ENCODE measurements at regions not wholly inside any gene's neighbourhood (a gene's known extent, or its start where the extent isn't known, plus 50 kb on each side); places are given as distances from the start of the nearest gene placed in this dataset.
"Not testable (repeated sequence)": the region's sequence is repeated elsewhere in the genome, so short reads cannot be mapped to it uniquely, and the experiment has no call there.

DNA sequence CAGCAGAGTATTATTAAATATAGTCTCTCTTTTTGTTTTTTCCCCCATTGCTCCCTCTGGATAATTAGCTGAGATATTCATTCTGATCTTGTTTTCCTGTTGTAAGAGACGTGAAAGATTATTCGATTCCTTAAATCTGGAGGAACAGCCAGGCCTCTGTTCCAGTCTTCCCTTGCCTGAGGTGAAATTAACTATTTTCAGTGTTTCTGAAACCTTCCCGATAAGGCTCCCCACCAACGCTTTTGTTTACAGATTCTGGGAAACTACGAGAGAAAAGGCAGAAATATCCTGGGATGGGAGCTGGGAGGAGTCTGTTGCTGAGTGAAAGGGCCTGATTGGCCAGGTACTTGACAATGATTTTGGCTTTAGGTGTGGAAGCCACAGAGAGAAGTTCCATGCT lies 63.6 kb upstream of the AGR3 start:
- Histone ChIP-seq H3K4me3 (replicated peaks in 1 of 2; ENCODE audit: low read depth in 1 of 2, low read length in 2 of 2) (no peak overlapping the region), H3K9me2 (ENCODE audit: insufficient read depth) (no peaks in the 10 kb centered on the region), H2AFZ (ENCODE audit: low read depth, low read length, poor library complexity, severe bottlenecking) (no peak overlapping the region), H3K9me3 (ENCODE audit: control insufficient read depth in 1 of 2, insufficient read depth in 1 of 2, low read depth in 1 of 2, low read length in 2 of 2) (no peaks in the 10 kb centered on the region; a peak in 1 of 4 replicates), H4K20me1 (ENCODE audit: insufficient read depth) (no peaks in the 10 kb centered on the region), H3K4me1 (ENCODE audit: control insufficient read depth in 1 of 2, insufficient read depth in 2 of 2, low read length in 2 of 2) (no peaks in the 10 kb centered on the region), H3K27me3 (ENCODE audit: insufficient read depth, low read length) (no peaks in the 10 kb centered on the region), H3K27ac (ENCODE audit: low read depth, low read length) (no peak overlapping the region), H3K79me2 (ENCODE audit: insufficient read depth, low read length) (no peaks in the 10 kb centered on the region), H3K9ac (ENCODE audit: low read length) (no peak overlapping the region), H3K4me2 (ENCODE audit: low read length) (no peak overlapping the region), H3K36me3 (ENCODE audit: control insufficient read depth in 1 of 2, insufficient read depth in 2 of 2, low read length in 2 of 2) (no peaks in the 10 kb centered on the region)
- ATAC-seq (no peak), DNase-seq (ENCODE audit: low read depth, low spot score) (no peak)
- no TSS peak for BruUV-seq (replicated peaks)
- CTCF ChIA-PET, result no interaction called here
- POLR2A ChIA-PET, result no interaction called here
- RAD21 ChIA-PET (ENCODE audit: low non-redundant PET in 1 of 2, low total read pairs in 2 of 2, uncharacterized antibody in 2 of 2, unreplicated experiment in 2 of 2), result no interaction called here
- intact Hi-C loops (cut with micrococcal nuclease), result no loop called here
- TF ChIP-seq SRF (IDR thresholded peaks at IDR 0.05; ENCODE audit: low read depth) (no peak), POLR2AphosphoS5 (IDR thresholded peaks at IDR 0.05; ENCODE audit: low read depth, low read length) (no peak)

DNA sequence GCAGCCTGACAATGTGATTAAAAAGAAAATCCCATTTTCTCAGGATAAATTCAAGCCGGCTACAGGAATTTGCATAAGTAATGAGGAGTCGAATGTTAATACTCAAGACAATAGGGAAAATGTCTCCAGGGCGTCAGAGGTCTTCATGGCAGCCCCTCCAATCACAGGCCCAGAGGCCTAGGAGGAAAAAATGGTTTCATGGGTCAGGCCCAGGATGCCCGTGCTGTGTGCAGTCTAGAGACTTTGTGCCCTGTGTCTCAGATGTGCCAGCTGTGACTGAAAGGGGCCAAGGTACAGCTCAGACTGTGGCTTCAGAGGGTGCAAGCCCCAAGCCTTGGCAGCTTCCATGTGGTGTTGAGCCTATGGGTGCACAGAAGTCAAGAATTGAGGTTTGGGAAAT lies 66.3 kb upstream of the AGR3 start:
- BruUV-seq (replicated peaks); RAD21 ChIA-PET (ENCODE audit: low non-redundant PET in 1 of 2, low total read pairs in 2 of 2, uncharacterized antibody in 2 of 2, unreplicated experiment in 2 of 2); CTCF ChIA-PET: not testable (repeated sequence)

GRCh38 chr7:16951483-16952080 lies 69.8 kb upstream of the AGR3 start:
- POLR2A ChIA-PET, result no interaction called here
- RAD21 ChIA-PET (ENCODE audit: low non-redundant PET in 1 of 2, low total read pairs in 2 of 2, uncharacterized antibody in 2 of 2, unreplicated experiment in 2 of 2), result no interaction called here
- no peaks in the 10 kb centered on the region for H3K4me1 ChIP-seq (ENCODE audit: control insufficient read depth in 1 of 2, insufficient read depth in 2 of 2, low read length in 2 of 2)
- H3K4me2 ChIP-seq (ENCODE audit: low read length), result no peak overlapping the region
- no peaks in the 10 kb centered on the region for H4K20me1 ChIP-seq (ENCODE audit: insufficient read depth)
- ATAC-seq (no peak), DNase-seq (ENCODE audit: low read depth, low spot score) (no peak)
- no peaks in the 10 kb centered on the region for H3K79me2 ChIP-seq (ENCODE audit: insufficient read depth, low read length)
- intact Hi-C loops (cut with micrococcal nuclease), result no loop called here
- H3K9me3 ChIP-seq (ENCODE audit: control insufficient read depth in 1 of 2, insufficient read depth in 1 of 2, low read depth in 1 of 2, low read length in 2 of 2), result no peaks in the 10 kb centered on the region; a peak in 1 of 4 replicates
- no peak overlapping the region for H3K27ac ChIP-seq (ENCODE audit: low read depth, low read length)
- CTCF ChIA-PET, result no interaction called here
- no peaks in the 10 kb centered on the region for H3K36me3 ChIP-seq (ENCODE audit: control insufficient read depth in 1 of 2, insufficient read depth in 2 of 2, low read length in 2 of 2)
- no peak overlapping the region for H3K9ac ChIP-seq (ENCODE audit: low read length)
- TF ChIP-seq, protein P1, sequence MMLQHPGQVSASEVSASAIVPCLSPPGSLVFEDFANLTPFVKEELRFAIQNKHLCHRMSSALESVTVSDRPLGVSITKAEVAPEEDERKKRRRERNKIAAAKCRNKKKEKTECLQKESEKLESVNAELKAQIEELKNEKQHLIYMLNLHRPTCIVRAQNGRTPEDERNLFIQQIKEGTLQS (IDR thresholded peaks at IDR 0.05), result no peak
- TF ChIP-seq CEBPB (IDR thresholded peaks at IDR 0.05; ENCODE audit: low read depth) (no peak), SIN3A (IDR thresholded peaks at IDR 0.05; ENCODE audit: low read depth) (no peak), FOSL1 (IDR thresholded peaks at IDR 0.05; ENCODE audit: low read depth) (no peak), CBX3 (IDR thresholded peaks at IDR 0.05; ENCODE audit: low read depth) (no peak), YY1 (IDR thresholded peaks at IDR 0.05; ENCODE audit: extremely low read depth, insufficient replicate concordance, low read depth, low read length) (no peak), JUND (IDR thresholded peaks at IDR 0.05) (no peak), EGR1 (IDR thresholded peaks at IDR 0.05; ENCODE audit: low read depth) (no peak), ZNF274 (IDR thresholded peaks at IDR 0.05; ENCODE audit: low read depth, low read length) (no peak), ZBTB33 (IDR thresholded peaks at IDR 0.05; ENCODE audit: extremely low read depth, insufficient replicate concordance, low read length) (no peak), POLR2AphosphoS5 (IDR thresholded peaks at IDR 0.05; ENCODE audit: low read depth, low read length) (no peak)
- TF ChIP-seq, protein P2, sequence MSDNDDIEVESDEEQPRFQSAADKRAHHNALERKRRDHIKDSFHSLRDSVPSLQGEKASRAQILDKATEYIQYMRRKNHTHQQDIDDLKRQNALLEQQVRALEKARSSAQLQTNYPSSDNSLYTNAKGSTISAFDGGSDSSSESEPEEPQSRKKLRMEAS (IDR thresholded peaks at IDR 0.05), result no peak
- no peaks in the 10 kb centered on the region for H3K9me2 ChIP-seq (ENCODE audit: insufficient read depth)
- H2AFZ ChIP-seq (ENCODE audit: low read depth, low read length, poor library complexity, severe bottlenecking), result no peak overlapping the region
- no peak overlapping the region for H3K4me3 ChIP-seq (replicated peaks in 1 of 2; ENCODE audit: low read depth in 1 of 2, low read length in 2 of 2)
- no peaks in the 10 kb centered on the region for H3K27me3 ChIP-seq (ENCODE audit: insufficient read depth, low read length)
- BruUV-seq (replicated peaks), result no TSS peak

More for the DNA sequence above, 66.3 kb upstream of the AGR3 start:
- DNase-seq (ENCODE audit: low read depth, low spot score); H3K4me1 ChIP-seq (ENCODE audit: control insufficient read depth in 1 of 2, insufficient read depth in 2 of 2, low read length in 2 of 2); POLR2A ChIA-PET; intact Hi-C loops (cut with micrococcal nuclease); H3K36me3 ChIP-seq (ENCODE audit: control insufficient read depth in 1 of 2, insufficient read depth in 2 of 2, low read length in 2 of 2); H3K27me3 ChIP-seq (ENCODE audit: insufficient read depth, low read length); H4K20me1 ChIP-seq (ENCODE audit: insufficient read depth); H3K4me3 ChIP-seq (replicated peaks in 1 of 2; ENCODE audit: low read depth in 1 of 2, low read length in 2 of 2); ATAC-seq; H3K9ac ChIP-seq (ENCODE audit: low read length); H3K9me2 ChIP-seq (ENCODE audit: insufficient read depth); H3K27ac ChIP-seq (ENCODE audit: low read depth, low read length); H3K4me2 ChIP-seq (ENCODE audit: low read length); H3K79me2 ChIP-seq (ENCODE audit: insufficient read depth, low read length); H2AFZ ChIP-seq (ENCODE audit: low read depth, low read length, poor library complexity, severe bottlenecking); H3K9me3 ChIP-seq (ENCODE audit: control insufficient read depth in 1 of 2, insufficient read depth in 1 of 2, low read depth in 1 of 2, low read length in 2 of 2): not testable (repeated sequence)

Measured in HCT116 (cell line).